ENCODE measurements at regions not wholly inside any gene's neighbourhood (a gene's known extent, or its start where the extent isn't known, plus 50 kb on each side); places are given as distances from the start of the nearest gene placed in this dataset.

DNA sequence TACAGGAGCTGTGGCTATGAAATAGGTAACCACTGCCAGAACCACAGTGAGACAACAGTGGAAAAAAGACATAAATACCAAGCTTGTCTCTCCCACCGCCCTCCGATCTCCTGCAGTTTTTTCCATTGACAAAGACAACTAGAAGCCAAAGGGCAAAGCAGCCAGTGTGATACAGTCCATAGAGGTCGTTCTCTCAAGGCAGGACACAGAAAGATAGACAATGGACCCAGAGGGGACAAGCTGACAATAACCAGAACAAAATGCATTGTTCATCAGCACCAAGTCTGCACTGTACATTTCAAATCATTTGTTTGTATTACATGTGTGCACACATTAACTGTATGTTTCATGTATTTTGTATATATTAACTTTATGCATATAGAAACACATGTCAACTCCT, 233.0 kb upstream of the NOL4 start (continued):
- TF ChIP-seq RNF2 (IDR thresholded peaks at IDR 0.05; ENCODE audit: borderline replicate concordance, low read depth, low read length, missing control alignments, poor library complexity, severe bottlenecking) (no peak), RBBP5 (IDR thresholded peaks at IDR 0.05; ENCODE audit: borderline replicate concordance, low read depth, low read length) (no peak)
